Inflammatory macrophage treated with lipopolysaccharide for 1 hour (primary cell): ENCODE measurements at regions not wholly inside any gene's neighbourhood (a gene's known extent, or its start where the extent isn't known, plus 50 kb on each side); places are given as distances from the start of the nearest gene placed in this dataset.

Experiments
- DNase-seq, 2 donors: peaks; one replicate each; pipeline ENCODE4 v3.0.0-alpha.2; 2020 to 2022

GRCh38 chr13:109642358-109642757 is 144.0 kb downstream of the IRS2 start:
- DNase-seq, result no peak

DNA sequence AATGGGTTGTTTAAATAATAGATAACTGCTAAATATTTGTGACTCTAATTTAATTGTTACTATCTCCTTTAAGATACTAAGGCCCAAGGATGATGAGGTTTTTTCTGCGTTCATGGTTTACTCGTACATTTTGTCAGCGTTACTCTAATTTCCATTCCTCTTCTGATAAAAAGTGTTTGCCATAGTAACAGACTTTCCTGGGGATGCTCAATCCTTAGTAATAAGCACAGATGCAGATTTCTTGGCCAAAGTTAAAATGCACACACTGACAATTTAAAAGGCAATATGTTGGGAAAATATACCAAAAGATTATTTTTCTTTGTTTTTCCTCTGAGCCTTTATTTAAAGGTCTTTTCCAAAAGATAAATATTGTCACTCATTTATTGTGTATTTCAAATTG is 149.6 kb downstream of the IRS2 start:
- no peak for DNase-seq

DNA sequence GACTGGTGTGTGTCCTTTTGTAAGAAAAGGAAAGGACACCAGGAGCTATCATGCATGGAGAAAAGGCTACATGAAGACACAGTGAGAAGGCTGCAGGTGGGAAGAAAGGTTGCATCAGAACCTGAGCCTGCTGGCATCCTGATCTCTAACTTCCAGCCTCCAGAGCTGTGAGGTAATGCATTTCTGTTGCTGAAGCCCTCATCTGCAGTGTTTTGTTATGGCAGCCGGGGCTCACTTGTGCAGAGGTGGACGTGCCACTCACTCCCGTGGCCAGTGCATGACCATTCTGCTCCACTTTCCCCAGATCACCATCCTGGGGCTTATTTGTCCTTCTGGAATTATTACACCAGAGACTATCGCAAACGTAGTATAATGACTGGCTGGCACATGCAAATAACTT is 155.3 kb downstream of the IRS2 start:
- no peak for DNase-seq

- DNase-seq, result no peak
Observed at GRCh38 chr13:109630271-109630670, 156.1 kb downstream of the IRS2 start.

- no peak for DNase-seq
Observed at GRCh38 chr13:109629737-109630136, 156.6 kb downstream of the IRS2 start.

DNA sequence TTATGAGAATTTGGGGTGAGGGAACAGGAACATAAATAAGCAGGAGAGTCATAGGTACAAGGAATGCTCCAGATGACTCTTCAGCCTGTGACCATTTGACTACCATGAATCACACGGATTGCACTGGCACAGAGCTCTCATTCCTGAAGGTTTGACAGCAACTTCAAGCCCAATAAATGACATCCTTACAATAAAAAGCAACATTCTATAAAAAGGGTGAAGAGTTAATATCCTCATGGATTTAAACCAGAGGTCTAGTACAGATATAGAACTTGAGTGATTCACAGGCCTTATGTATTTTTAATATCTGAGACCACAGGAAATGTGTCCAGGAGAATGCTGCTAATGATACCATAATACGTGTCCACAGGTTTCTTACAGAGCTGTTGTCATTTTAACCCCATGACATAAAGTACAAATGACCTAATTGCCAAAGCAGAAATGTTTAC is 158.1 kb downstream of the IRS2 start:
- no peak for DNase-seq

DNA sequence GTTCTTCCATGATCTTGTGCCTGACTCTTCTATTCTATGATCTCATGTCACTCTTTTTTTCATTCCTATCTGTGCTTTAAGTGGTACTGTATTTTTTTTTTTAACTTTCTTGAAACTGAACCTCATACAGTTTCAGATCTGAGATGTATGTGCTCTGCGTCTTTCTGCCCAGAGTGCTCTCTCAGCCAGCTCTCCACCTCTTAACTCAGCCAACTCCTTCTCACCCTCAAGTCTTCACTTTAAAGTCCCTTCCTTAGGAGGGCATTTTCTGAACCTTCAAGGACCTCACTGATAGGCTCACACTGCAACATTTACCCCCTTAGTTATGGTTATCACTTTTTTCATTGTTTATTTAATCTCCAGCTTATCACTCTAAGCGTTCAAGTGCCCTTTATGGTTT is 158.7 kb downstream of the IRS2 start:
- DNase-seq, result no peak

DNA sequence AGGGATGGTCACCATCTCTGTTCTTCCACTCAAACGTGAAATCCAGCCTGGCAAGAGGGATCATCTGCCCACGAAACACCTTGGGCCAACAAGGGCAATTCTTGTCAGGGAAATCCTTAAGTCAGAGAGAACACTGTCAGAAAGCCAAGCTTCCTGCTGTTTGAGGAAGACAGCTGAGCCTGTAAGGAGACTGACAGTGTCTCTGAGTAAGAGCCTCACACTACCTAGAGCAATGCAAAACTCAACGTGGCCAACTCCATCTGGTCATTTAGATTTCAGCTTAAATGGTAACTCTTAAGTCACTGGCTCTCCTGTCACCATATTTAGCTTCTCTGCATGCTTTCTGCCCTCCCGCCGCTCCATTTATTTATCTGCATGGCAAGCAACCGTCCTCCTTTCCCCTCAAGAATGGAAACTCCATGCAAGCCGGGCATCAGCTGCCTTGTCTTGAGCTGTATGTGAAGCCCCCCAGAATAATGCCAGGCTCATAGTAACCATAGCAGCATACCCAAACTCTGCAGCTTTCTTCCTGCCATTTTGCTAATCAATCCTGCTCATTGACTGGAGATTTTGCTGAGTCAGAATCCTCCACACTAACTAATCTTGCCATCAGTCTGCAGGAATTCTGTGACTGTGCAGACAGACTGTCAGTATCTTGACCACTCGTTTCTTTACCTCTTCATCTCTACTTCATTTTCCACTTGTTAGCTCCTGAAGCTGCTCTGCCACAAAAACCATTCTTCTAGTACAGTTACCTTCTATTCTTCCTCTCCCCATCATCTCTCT is 159.8 kb downstream of the IRS2 start:
- DNase-seq, result no peak

- DNase-seq, result no peak
Observed at GRCh38 chr13:109625156-109625555, 161.2 kb downstream of the IRS2 start.

DNA sequence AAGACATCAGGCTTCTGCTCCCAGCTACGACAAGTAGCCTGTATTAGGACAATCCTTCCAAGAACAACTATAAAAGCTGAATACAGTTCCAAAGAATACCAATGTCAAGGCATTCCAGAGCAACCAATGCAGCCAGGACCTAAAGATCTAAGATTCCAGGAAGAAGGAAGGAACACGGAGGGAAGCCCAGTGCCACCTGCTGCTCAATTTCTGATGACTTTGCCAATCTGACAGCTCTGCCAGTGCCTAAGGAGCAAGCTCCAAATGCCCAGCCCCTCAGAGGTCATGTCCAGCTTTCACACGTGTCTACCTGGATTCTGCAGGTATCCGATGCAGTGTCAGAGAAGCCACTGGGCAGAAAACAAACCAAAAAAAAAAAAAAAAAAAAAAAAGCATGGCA is 164.4 kb downstream of the IRS2 start:
- DNase-seq, result no peak

DNA sequence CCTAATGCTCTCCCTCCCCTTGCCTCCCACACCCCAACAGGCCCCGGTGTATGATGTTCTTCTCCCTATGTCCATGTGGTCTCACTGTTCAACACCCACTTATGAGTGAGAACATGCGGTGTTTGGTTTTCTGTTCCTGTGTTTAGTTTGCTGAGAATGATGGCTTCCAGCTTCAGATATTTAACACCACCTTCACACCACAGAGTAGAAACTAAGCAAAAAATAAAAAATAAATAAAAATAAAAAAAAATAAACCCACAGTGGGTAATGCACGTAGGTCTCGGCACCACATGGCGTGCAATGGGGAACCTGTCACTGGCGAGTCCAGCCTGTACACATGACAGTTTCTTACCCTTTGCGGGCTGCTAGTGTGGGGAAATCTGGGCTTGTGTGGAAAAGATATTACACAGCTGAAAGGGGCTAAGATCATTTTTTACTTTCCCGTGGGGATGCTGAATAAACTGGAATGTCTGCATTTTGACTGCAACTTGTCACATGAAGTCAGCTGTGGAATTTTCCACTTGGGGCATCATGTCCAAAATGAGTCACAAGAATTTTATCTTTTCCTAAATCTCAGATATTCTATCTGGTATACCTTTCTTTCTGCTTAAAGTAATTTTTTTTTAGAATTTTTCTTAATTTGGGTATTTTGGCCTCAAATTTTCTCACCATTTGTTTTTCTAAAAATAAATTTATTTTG is 170.5 kb downstream of the IRS2 start:
- no peak for DNase-seq

- no peak for DNase-seq
Observed at GRCh38 chr13:109611912-109612691, 174.3 kb downstream of the IRS2 start.

GRCh38 chr13:109610517-109610916 is 175.9 kb downstream of the IRS2 start:
- DNase-seq, result peak; percentile 26 to 61

DNA sequence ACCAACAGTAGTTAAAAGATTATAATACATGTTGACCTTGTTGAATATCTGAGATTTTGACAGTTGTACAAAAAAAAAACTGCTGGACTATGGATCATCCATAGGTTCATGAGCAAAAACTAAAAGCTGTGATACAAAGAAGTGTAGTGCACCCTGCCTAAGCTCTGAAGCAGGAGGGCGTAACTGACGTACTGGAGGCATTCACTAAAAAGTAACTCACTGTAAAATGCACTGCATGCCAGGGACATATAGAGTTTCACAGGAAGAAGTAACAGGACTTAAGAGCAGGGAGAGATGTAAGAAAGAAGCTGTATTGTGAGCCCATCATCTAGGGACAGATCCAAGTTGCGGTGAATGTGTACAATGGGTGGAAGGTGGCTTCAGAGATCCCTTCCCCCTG is 177.9 kb downstream of the IRS2 start:
- no peak for DNase-seq

GRCh38 chr13:109608059-109608458 is 178.3 kb downstream of the IRS2 start:
- no peak for DNase-seq

- no peak for DNase-seq
Observed at GRCh38 chr13:109606520-109606919, 179.9 kb downstream of the IRS2 start.

- no peak for DNase-seq
Observed at GRCh38 chr13:109605846-109606245, 180.5 kb downstream of the IRS2 start.

GRCh38 chr13:109604894-109605293 is 181.5 kb downstream of the IRS2 start:
- no peak for DNase-seq

- no peak for DNase-seq
Observed at GRCh38 chr13:109602356-109602755, 184.0 kb downstream of the IRS2 start.

- DNase-seq, result no peak
Observed at GRCh38 chr13:109599901-109600657, 186.3 kb downstream of the IRS2 start.

DNA sequence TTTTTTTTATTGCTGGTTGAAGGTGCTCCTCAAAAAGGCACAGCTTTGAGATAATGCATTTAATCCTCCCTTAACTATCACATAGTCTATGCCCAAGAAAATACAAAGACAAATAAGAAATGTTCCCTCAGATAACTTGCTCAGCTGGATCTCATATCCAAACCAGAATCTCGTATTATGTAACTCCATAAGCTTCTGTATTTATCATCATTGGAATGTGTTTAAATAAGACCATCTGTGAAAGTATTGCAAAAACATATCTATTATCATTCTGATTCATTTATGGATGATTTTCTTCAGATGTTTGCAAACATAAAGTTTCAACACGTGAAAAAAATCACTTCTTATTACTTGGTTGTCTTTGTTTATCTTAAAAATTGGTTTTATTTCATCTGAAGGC is 190.9 kb downstream of the IRS2 start:
- no peak for DNase-seq

DNA sequence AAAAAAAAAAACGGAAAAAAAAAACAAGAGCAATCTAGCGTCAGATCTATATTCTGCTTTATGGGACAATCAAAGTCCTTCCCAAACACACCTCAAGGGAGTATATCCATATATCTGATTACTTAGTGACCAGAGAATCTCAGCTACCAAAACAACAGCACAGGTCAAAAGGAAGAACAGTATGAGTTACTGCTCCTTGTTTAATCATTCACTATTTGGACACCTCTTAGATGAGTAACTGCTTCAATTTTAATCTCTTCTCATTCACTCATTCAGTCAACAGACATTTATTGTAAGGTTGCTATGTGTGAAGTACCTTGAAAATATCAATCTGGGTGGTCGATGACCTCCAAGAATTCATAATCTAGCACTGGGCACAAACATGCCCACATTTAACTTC is 193.2 kb downstream of the IRS2 start:
- DNase-seq, result no peak

DNA sequence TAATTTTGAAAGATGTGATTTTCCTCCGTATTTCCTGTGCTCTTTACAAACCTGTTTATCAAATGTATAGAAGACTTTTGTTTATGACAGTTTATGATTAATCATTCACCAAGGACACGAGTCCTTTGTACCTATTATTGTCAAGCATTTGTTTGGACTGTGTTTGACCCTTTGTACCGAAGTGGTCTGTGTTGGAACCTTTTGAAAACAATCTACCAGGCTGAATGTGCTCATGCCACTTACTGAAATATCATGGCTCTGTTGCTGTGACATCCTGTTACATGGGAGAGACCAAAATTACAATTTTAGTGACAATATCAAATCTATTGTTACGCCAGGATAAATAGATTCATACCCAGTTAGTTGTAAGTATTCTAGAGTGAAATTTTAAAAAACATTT is 193.6 kb downstream of the IRS2 start:
- DNase-seq, result no peak
